ENCODE measurements at regions not wholly inside any gene's neighbourhood (a gene's known extent, or its start where the extent isn't known, plus 50 kb on each side); places are given as distances from the start of the nearest gene placed in this dataset.

GRCh38 chr7:153948060-153948459, 104.1 kb upstream of the DPP6 start:
- TF ChIP-seq POLR2A (IDR thresholded peaks at IDR 0.05) (no peak), CTCF (IDR thresholded peaks at IDR 0.05) (no peak)
